Epidermal melanocyte (primary cell): ENCODE measurements at regions not wholly inside any gene's neighbourhood (a gene's known extent, or its start where the extent isn't known, plus 50 kb on each side); places are given as distances from the start of the nearest gene placed in this dataset.
"Not testable (repeated sequence)": the region's sequence is repeated elsewhere in the genome, so short reads cannot be mapped to it uniquely, and the experiment has no call there.

Source experiments
- DNase-seq: peaks from one replicate; pipeline ENCODE4 v3.0.0; 2011; ENCODE audit warnings: low spot score; ENCODE audit not compliant: insufficient read length

DNA sequence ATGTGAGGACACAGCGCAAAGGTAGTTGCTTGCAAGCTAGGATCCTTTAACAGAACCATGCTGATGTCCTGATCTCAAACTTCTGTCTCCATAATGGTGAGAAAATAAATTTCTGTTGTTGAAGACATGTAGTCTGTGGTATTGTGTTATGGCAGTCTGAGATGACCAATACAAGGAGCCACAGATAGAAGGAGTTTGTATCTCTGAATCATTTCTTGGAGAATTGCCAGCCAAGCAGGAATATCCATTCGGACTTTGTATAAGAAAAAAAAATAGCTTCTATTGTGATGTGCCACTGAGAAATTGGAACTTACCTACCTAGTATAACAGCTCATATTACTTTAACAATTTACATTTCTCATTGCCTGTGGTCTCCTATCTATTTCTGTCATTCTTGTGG, 447.6 kb upstream of the CA10 start:
- DNase-seq: no peak

GRCh38 chr17:52604105-52604504, 445.6 kb upstream of the CA10 start:
- DNase-seq: no peak

DNA sequence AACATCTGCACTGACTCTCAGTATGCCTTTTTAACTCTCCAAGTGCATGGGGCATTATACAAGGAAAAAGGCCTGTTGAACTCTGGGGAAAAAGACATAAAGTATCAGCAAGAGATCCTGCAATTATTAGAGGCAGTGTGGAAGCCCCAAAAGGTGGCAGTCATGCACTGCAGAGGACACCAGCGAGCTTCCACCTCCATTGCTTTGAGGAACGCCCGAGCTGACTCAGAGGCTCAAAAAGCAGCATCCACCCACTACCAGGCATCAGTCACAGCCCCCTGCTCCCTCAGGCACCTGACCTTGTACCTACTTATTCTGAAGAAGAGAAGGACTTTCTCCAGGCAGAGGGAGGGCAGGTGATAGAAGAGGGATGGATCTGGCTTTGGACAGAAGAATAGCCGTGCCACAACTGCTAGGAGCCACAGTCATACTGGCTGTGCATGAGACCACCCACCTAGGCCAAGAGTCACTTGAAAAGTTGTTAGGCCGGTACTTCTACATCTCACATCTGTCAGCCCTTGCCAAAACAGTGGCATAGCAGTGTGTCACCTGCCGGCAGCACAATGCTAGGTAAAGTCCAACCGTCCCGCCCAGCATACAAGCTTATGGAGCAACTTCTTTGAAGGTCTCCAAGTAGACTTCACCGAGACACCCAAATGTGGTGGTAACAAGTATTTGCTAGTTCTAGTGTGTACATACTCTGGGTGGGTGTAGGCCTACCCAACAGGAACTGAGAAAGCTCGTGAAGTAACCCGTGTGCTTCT, 439.1 kb upstream of the CA10 start:
- not testable (repeated sequence) for DNase-seq

- DNase-seq: no peak
Observed at GRCh38 chr17:52594516-52594915, 436.0 kb upstream of the CA10 start.

GRCh38 chr17:52546990-52547389, 388.5 kb upstream of the CA10 start:
- no peak for DNase-seq

DNA sequence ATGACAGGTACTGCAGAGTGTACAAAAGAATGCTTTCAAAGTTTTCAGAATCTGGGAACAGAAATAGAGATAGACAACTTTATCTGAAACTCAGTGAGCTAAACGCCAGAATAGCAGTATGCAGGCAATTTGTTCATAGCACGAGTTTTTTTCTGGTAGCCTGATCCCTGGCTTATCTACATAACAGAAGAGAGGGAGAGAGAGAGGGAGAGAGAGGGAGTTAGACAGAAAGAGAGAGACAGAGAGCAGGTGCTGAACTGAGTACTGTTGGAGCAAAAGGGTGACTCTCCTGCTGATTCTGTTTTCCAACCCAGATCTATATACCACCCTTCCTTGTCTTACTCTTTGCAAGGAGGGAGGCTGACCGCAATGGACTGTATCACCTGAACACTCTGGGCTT, 388.0 kb upstream of the CA10 start:
- no peak for DNase-seq

DNA sequence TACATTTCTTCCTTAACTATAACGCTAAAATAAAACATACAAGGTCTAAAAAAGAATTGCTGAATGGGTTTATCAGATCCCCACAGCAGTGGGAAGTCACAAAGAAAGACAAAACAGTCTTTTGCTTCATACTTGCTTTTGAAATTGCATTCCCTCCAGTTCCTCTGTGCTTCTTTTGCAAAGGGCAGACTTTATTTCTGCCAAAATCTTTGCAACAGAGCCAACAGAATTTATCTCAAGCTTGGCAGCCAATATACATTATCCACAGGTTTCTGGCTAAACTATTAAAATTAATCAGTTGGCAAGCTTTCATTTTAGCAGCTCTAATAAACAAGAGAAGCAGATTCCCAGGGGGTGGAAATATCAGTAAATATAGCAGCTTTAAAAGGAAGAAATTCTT, 378.9 kb upstream of the CA10 start:
- no peak for DNase-seq

DNA sequence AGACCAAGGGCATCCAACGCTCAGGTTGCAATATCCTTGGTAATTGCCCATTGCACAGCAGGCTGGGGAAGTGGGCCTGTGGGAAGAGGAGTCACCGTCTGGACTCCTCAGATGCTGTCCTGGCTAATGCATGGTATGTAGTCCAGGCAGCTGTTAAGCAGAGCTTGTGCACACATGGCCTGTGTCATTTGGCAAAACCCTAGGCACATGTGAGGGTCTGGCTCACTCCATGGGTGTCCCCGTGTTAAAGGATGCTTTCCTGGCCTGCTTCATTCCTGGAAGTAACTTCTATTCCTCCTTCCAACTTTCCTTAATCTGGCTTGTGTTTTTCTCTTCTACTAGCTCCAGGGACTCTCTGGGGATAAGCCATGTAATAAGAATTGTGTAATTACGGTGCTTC, 378.0 kb upstream of the CA10 start:
- DNase-seq: no peak

GRCh38 chr17:52532373-52532772, 373.9 kb upstream of the CA10 start:
- DNase-seq: no peak

DNA sequence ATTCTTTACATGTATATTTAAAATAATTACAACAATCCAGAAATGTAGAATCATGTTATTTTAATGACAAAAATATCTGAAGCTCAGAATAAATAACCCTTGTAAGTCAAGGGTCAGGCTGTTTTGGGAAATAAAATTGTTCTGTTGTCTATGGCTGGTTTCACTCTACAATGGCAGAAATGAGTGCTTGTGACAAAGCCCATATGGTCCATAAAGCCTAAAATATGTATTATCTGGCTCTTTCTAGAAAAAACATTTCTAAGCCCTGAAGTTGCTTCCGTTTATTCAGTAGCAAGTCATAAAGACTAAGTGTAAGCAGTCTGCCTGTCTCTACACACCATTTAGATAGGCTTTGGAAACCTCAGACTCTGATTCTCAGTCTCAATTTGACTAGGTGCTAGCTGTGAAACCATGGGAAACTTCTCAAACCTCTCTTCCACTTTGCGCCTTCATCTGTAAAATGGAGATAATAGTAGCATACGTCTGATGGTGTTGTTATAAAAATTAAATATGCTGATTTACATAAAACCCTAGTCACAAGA, 365.7 kb upstream of the CA10 start:
- DNase-seq: no peak

DNA sequence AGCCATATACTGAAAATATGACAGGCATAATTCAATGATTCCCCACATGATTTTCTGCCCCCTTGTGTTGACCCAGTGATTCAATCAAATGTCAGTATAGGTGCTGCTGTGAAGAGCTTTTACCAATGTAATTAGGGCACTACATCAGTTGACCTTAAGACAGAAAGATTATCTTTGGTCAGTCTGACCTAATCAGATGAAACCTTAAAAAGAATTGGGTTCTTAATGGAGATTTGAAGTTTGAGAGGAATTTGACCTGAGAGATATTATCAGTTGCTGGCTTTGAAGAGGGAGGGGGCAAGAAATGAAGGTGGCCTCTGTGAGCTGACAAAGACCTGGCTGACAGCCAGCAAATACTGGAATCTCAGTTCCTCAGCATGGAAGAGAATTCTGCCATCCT, 358.7 kb upstream of the CA10 start:
- DNase-seq: no peak

GRCh38 chr17:52515927-52516326, 357.4 kb upstream of the CA10 start:
- no peak for DNase-seq

DNA sequence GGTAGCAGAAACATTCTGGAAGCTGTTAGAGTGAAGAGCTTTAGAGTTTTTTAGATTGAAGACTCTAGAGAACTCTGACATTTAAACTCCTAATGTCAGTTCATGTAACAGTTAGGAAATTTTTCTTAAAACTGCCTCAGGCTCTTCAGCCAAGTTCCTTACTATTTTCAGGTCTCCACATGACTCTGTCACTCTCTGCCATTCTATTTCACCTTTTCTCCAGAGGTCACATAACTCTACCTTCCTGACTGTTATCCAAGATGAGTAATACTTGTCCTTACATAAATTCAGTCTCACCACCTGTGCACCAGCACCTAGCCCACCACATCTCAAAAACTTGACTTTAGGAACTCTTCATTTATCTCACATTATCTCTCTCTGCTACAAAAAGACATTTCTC, 347.1 kb upstream of the CA10 start:
- no peak for DNase-seq

DNA sequence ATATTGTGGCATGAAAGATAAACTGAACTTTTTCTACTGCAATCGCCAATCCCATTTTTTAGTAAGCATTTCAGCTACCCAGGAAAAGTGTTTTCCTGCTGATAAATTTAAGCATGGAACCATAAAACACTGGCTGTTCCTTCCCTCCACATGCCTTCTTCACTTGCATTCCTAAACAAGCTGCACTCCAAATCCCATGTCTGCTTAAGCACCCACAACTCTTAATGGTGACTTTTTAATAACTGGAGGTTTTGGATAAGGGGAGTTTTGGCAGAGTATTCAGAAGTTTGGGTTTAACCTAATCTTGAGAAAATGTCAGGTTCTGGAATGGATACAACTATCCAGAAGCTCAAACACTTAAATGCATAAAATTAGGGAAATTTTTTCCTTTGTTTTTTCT, 345.6 kb upstream of the CA10 start:
- no peak for DNase-seq

DNA sequence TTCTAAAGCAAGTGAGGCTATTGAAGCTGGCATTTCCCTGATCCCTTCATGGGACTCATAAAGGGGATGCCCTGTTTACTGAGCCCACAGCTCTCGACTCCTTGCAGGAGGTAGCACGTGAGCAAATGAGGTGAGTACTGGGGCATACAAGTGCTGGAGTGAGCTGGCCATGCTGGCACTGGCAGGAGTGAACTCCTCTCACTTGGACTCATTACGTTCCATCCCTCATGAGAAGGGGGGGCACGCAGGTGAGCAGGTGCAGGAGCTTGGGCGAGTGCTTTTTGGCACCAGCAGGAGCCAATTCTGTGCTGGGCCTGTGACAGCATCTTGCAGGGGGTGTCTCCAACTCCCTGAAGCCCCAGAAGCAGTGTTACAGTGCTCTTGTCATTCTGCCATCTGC, 337.1 kb upstream of the CA10 start:
- DNase-seq: no peak

GRCh38 chr17:52482271-52482670, 323.8 kb upstream of the CA10 start:
- DNase-seq: no peak

GRCh38 chr17:52477824-52478699, 319.5 kb upstream of the CA10 start:
- DNase-seq: no peak

GRCh38 chr17:52476638-52477313, 318.3 kb upstream of the CA10 start:
- DNase-seq: no peak

GRCh38 chr17:52470553-52470952, 312.0 kb upstream of the CA10 start:
- DNase-seq: no peak

DNA sequence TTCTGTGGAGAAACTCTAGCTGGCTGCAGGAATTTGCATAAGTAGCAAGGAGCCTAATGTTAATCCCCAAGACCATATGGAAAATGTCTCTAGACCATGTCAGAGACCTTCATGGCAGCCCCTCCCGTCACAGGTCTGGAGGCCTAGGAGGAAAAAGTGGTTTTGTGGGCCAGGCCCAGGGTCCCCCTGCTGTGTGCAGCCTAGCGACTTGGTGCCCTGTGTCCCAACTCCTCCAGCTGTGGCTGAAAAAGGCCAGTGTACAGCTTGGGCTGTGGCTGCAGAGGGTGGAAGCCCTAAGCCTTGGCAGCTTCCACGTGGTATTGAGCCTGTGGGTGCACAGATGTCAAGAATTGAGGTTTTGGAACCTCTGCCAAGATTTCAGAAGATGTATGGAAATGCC, 306.9 kb upstream of the CA10 start:
- no peak for DNase-seq

DNA sequence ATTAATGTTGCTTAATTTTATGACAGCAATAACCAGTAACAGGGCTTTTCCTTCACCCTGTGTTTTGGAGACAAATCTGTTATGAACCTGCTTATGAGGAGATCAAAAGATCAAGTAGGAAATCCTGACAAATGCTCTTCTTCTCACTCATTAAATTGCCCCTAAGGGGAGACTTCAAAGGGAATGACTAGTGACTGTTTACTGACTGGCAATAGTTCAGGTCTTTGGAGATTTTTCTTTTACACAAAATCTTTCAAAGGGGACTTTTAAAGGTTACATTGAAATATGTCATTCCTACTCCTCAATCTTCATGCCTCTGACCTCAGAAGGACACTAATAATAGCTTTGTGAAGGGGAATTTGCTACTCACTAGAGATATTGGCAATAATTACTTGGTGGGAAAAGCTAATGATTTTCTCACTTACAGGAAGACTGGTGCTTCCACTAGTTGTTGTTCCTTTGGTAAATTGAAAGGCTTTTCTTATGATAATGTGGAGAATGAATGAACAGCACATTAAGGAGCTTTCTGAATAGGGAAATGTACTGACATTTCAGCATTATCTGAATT, 292.9 kb upstream of the CA10 start:
- DNase-seq: no peak

DNA sequence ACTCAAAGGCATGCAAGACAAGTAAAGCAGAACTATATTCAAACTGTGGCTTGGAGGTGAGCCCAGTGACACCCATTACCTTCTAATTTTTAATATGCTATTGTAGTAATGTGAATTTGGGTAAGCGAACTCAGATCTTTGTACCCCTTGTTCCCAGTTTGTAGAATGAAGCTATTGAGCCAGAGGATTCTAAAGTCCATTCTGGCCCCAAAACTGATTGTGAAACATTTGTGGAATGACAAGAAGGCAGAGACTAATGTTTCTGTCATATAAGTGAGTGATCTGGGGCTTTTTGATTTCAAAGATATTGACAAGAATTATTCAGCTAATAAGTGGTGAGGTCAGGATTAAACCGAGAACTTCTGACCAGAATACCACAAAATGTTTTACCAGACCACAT, 283.8 kb upstream of the CA10 start:
- no peak for DNase-seq
